Activated T-helper 1 cell treated with anti-CD3 and anti-CD28 coated beads, Interleukin-12 subunit alpha, Interleukin-12 subunit beta, Interleukin-2, Interleukin-4 antibody, amounts not matched to agents 30 ng/mL and 10 ng/mL and 1 ng/mL, durations not matched to agents 14 hours and 24 hours and 36 hours (primary cell): ENCODE measurements at regions not wholly inside any gene's neighbourhood (a gene's known extent, or its start where the extent isn't known, plus 50 kb on each side); places are given as distances from the start of the nearest gene placed in this dataset.

ENCODE experiments used
- DNase-seq: peaks from one replicate; pipeline ENCODE4 v3.0.0; 2021; ENCODE audit warnings: low spot score
- H3K27ac Mint-ChIP-seq: one replicate; pipeline ENCODE4 v1.8.0; 2021; ENCODE audit warnings: mild to moderate bottlenecking, mixed read lengths
- H3K27me3 Mint-ChIP-seq: one replicate; pipeline ENCODE4 v1.8.0; 2022; ENCODE audit warnings: mild to moderate bottlenecking, moderate library complexity, mixed read lengths; ENCODE audit not compliant: insufficient read depth
- H3K36me3 Mint-ChIP-seq: one replicate; pipeline ENCODE4 v1.8.0; 2021; ENCODE audit warnings: low read depth, mixed read lengths
- H3K4me1 Mint-ChIP-seq: one replicate; pipeline ENCODE4 v1.8.0; 2021; ENCODE audit warnings: low read depth, mixed read lengths
- H3K4me3 Mint-ChIP-seq: one replicate; pipeline ENCODE4 v1.8.0; 2021; ENCODE audit warnings: mild to moderate bottlenecking, moderate library complexity, mixed read lengths
- H3K9me3 Mint-ChIP-seq: one replicate; pipeline ENCODE4 v1.8.0; 2021; ENCODE audit warnings: mixed read lengths
- intact Hi-C: fragments of 100-400 bp; cut with micrococcal nuclease; formaldehyde crosslinking; loops from one replicate; pipeline ENCODE4 v1.15.1; 2024

- Mint-ChIP-seq H3K4me3 (no peak overlapping the region), H3K36me3 (no peaks in the 10 kb centered on the region), H3K27me3 (no peaks in the 10 kb centered on the region), H3K27ac (no peak overlapping the region), H3K4me1 (no peaks in the 10 kb centered on the region), H3K9me3 (peaks cover 12% of the 10 kb centered on the region)
- no peak for DNase-seq
- intact Hi-C loops: no loop called here
Measured at GRCh38 chr11:80517701-80518100, 1076.9 kb upstream of the TENM4 start.

DNA sequence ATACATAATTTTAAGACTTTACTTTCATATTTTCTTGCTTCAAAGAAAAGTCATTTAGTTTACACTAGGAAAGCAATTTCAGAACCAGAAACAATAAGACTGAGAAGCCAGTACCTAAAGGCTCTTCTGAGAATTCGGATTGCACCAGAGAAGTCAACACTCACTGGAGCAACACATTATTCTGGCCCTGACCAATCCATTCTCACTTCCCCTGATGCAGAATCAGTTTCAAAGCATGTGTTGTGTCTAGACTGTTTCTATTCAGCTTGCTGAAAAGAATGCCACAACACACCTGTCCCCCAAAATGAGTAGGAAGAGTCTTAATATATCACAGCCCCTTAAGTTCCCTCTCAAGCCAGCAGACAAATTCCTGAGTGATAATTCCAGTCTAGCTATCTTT, 1074.3 kb upstream of the TENM4 start:
- Mint-ChIP-seq H3K9me3 (peaks cover 12% of the 10 kb centered on the region), H3K27ac (no peak overlapping the region), H3K4me1 (no peaks in the 10 kb centered on the region), H3K36me3 (no peaks in the 10 kb centered on the region), H3K4me3 (no peak overlapping the region), H3K27me3 (no peaks in the 10 kb centered on the region)
- intact Hi-C loops: no loop called here
- no peak for DNase-seq

GRCh38 chr11:80512491-80512890, 1071.7 kb upstream of the TENM4 start:
- Mint-ChIP-seq H3K27me3 (no peaks in the 10 kb centered on the region), H3K9me3 (peaks cover 20% of the 10 kb centered on the region), H3K36me3 (no peaks in the 10 kb centered on the region), H3K27ac (no peak overlapping the region), H3K4me1 (no peaks in the 10 kb centered on the region), H3K4me3 (no peak overlapping the region)
- intact Hi-C loops: no loop called here
- DNase-seq: no peak

- intact Hi-C loops: no loop called here
- Mint-ChIP-seq H3K36me3 (no peaks in the 10 kb centered on the region), H3K4me3 (no peak overlapping the region), H3K27ac (no peak overlapping the region), H3K4me1 (no peaks in the 10 kb centered on the region), H3K9me3 (peaks cover 9% of the 10 kb centered on the region), H3K27me3 (no peaks in the 10 kb centered on the region)
- DNase-seq: no peak
Measured at GRCh38 chr11:80505771-80506170, 1064.9 kb upstream of the TENM4 start.

DNA sequence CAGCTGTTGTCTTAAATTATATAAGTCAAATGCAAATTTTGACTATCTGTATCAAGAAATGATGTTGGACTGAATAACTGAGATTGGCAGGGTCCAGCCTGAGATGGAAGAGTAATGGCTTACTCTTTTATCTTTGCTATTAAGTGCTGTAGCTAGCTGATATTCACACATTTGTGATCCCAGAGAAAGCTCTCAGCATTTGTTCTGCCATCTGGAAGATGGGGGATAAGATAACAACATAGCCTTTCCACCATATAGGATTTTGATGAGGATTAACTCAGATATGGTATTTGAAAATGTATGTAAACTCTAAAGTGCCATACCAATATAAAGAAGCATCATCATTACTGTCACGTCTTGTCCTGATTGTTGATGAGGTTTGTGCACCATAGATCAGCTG, 1063.2 kb upstream of the TENM4 start:
- Mint-ChIP-seq H3K4me1 (no peaks in the 10 kb centered on the region), H3K36me3 (no peaks in the 10 kb centered on the region), H3K27me3 (no peaks in the 10 kb centered on the region), H3K27ac (no peak overlapping the region), H3K4me3 (no peak overlapping the region), H3K9me3 (peaks cover 5% of the 10 kb centered on the region)
- DNase-seq: no peak
- intact Hi-C loops: no loop called here

DNA sequence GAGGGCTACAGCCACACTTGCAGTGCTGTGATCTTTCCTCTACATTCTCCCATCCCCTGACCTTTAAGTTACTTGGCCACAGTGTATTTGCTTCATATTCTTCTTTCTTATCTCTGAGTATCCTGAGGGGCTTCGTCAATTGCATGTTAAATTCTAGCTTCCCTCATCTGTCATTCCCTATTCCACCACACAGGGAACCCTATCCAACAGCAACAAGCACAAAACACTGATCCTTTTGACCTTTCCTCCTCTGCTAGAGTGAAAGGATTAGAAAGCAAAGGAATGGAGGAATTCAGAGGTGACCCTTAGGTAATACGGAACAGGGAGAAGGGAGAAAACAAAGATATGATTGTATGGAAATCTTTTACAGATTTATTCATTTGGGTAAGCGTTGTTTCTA, 1061.7 kb upstream of the TENM4 start:
- no peaks in the 10 kb centered on the region for H3K4me1 Mint-ChIP-seq
- no peaks in the 10 kb centered on the region for H3K27me3 Mint-ChIP-seq
- H3K36me3 Mint-ChIP-seq: no peaks in the 10 kb centered on the region
- H3K4me3 Mint-ChIP-seq: no peak overlapping the region
- H3K27ac Mint-ChIP-seq: no peak overlapping the region
- no peak for DNase-seq
- intact Hi-C loops: no loop called here
- H3K9me3 Mint-ChIP-seq: no peaks in the 10 kb centered on the region

DNA sequence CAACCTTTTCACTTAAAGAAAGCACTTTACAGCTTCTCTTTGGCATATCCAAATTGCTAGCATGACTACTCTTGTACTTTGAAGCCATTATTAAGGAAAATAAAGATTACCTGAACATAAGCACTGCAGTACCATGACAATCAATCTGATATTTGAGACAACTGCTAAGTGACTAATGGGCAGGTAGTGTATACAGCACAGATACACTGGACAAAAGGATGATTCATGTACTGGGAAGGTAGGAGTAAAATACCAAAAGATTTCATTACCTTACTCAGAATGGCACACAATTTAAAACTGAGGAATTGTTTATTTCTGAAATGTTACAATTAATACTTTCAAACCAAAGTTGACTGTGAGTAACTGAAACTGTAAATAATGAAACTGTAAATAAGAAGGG, 1054.3 kb upstream of the TENM4 start:
- H3K4me1 Mint-ChIP-seq: no peaks in the 10 kb centered on the region
- DNase-seq: no peak
- no peak overlapping the region for H3K4me3 Mint-ChIP-seq
- no peak overlapping the region for H3K27ac Mint-ChIP-seq
- H3K36me3 Mint-ChIP-seq: no peaks in the 10 kb centered on the region
- intact Hi-C loops: no loop called here
- no peaks in the 10 kb centered on the region for H3K27me3 Mint-ChIP-seq
- peaks cover 5% of the 10 kb centered on the region for H3K9me3 Mint-ChIP-seq

DNA sequence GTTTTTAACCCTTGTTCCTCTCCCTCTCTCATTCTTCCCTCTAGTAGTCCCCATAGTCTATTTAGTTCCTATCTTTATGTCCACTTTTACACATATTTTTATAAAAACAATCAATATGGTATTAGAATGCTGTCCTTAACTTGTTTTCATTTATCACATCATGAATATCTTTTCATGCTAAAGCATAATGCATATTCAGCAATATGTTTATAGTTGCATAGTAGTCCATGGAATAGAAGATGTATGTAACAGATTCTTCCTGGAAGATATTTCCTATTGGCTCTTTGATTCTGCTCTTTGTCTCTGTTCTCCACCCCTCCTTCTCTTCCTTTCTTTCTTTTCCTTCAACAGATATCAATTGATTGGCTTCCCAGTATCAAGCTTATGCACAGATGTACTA, 1047.1 kb upstream of the TENM4 start:
- Mint-ChIP-seq H3K36me3 (no peaks in the 10 kb centered on the region), H3K27ac (no peak overlapping the region), H3K4me1 (no peaks in the 10 kb centered on the region), H3K27me3 (no peaks in the 10 kb centered on the region), H3K4me3 (no peak overlapping the region), H3K9me3 (peaks cover 4% of the 10 kb centered on the region)
- DNase-seq: no peak
- intact Hi-C loops: no loop called here

- Mint-ChIP-seq H3K4me1 (no peaks in the 10 kb centered on the region), H3K9me3 (peaks cover 7% of the 10 kb centered on the region), H3K4me3 (no peak overlapping the region), H3K27me3 (no peaks in the 10 kb centered on the region), H3K27ac (no peak overlapping the region), H3K36me3 (no peaks in the 10 kb centered on the region)
- intact Hi-C loops: no loop called here
- DNase-seq: no peak
Measured at GRCh38 chr11:80486678-80487077, 1045.8 kb upstream of the TENM4 start.

DNA sequence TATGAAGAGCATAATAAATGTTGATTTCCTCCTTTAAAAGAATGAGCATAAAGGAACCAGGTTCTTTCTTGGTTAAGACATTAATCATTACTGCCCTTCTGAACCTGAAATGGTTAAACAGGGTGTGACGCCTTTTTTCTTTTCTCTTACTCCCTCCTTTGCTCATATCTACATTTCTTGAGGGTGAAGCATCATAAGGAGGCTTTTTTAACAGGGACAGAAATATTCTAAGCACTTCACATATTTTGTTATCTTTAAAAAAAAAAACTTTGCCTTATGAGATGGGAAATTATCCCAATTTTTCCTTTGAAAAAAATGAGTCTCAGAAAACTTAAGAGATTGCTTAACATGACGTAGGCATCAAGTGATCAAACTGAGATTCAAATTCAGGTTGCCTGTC, 1036.3 kb upstream of the TENM4 start:
- intact Hi-C loops: no loop called here
- Mint-ChIP-seq H3K9me3 (peaks cover 7% of the 10 kb centered on the region), H3K4me1 (no peaks in the 10 kb centered on the region)

DNA sequence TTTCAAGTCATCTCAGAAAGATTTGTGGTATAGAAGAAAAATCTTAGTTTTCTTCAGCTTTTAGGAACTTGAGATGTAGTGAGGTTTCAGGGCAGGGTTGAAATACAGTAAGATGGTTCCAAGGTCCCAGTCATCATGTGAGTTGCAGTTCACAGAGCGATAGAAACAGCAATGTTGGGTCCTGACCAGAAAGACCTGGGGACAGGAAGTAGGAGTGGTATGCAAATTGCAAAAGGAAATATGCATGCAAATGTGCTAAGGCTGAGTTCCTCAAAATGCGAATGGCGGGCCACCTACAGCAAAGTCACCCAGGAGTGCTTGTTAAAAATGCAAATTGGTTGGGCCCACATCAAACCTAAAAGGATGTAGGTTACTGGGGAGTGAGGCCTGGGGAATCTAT, 1032.7 kb upstream of the TENM4 start:
- Mint-ChIP-seq H3K27me3 (no peaks in the 10 kb centered on the region), H3K27ac (no peak overlapping the region), H3K9me3 (peaks cover 4% of the 10 kb centered on the region), H3K36me3 (no peaks in the 10 kb centered on the region), H3K4me3 (no peak overlapping the region), H3K4me1 (no peaks in the 10 kb centered on the region)
- no peak for DNase-seq
- intact Hi-C loops: no loop called here

More for the DNA sequence above, 1036.3 kb upstream of the TENM4 start:
- DNase-seq: no peak
- Mint-ChIP-seq H3K27ac (no peak overlapping the region), H3K27me3 (no peaks in the 10 kb centered on the region), H3K4me3 (no peak overlapping the region), H3K36me3 (no peaks in the 10 kb centered on the region)

GRCh38 chr11:80469871-80470270, 1029.0 kb upstream of the TENM4 start:
- H3K36me3 Mint-ChIP-seq: no peaks in the 10 kb centered on the region
- H3K27ac Mint-ChIP-seq: no peak overlapping the region
- intact Hi-C loops: no loop called here
- DNase-seq: no peak
- no peaks in the 10 kb centered on the region for H3K4me1 Mint-ChIP-seq
- no peak overlapping the region for H3K4me3 Mint-ChIP-seq
- no peaks in the 10 kb centered on the region for H3K27me3 Mint-ChIP-seq
- peaks cover 26% of the 10 kb centered on the region for H3K9me3 Mint-ChIP-seq

DNA sequence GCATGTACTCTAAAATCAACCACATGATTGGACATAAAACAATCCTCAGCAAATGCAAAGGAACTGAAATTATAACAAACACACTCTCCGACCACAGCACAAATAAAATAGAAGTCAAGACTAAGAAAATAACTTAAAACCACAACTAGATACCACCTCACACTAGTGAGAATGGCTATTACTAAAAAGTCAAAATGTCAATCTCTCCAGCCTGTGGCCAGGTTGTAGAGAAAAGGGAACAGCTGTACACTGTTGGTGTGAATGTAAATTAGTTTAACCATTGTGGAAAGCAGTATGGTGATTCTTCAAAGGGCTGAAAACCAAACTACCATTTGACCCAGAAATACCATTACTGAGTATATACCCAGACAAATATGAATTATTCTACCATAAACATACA, 1025.7 kb upstream of the TENM4 start:
- Mint-ChIP-seq H3K4me3 (no peak overlapping the region), H3K27me3 (no peaks in the 10 kb centered on the region), H3K9me3 (peaks cover 27% of the 10 kb centered on the region), H3K36me3 (no peaks in the 10 kb centered on the region), H3K27ac (no peak overlapping the region), H3K4me1 (no peaks in the 10 kb centered on the region)
- intact Hi-C loops: no loop called here
- DNase-seq: no peak

DNA sequence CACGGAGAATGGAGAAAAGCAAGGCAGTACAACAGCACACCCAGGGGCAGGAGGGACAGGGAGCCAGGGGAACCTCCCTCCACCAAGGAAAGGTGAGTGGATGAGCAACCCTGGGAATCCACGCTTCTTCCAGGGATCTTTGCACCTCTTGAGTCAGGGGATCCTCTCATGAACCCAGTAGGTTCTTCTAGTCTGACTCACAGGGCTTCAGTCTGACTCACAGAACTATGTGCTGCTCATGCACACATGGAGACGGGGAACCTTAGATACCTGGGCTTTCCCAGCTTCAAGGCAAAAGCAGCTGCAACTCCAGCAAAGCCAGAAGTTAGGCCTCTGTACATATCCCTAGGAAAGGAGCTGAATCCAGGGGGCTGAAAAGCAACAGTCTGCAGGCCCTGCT, 1021.4 kb upstream of the TENM4 start:
- Mint-ChIP-seq H3K36me3 (no peaks in the 10 kb centered on the region), H3K9me3 (peaks cover 27% of the 10 kb centered on the region), H3K4me1 (no peaks in the 10 kb centered on the region), H3K4me3 (no peak overlapping the region), H3K27me3 (no peaks in the 10 kb centered on the region), H3K27ac (no peak overlapping the region)
- intact Hi-C loops: no loop called here
- no peak for DNase-seq
